ENCODE measurements at regions not wholly inside any gene's neighbourhood (a gene's known extent, or its start where the extent isn't known, plus 50 kb on each side); places are given as distances from the start of the nearest gene placed in this dataset.
"Not testable (repeated sequence)": the region's sequence is repeated elsewhere in the genome, so short reads cannot be mapped to it uniquely, and the experiment has no call there.

GRCh38 chr2:198641161-198641560 lies 816.6 kb downstream of the SATB2 start:
- no peak for DNase-seq (ENCODE audit: low read depth)

- no peak for DNase-seq (ENCODE audit: low read depth)
Measured at GRCh38 chr2:198640463-198640862, 817.3 kb downstream of the SATB2 start.

GRCh38 chr2:198639580-198639979 lies 818.2 kb downstream of the SATB2 start:
- DNase-seq (ENCODE audit: low read depth), result no peak

- no peak for DNase-seq (ENCODE audit: low read depth)
Measured at GRCh38 chr2:198638577-198638976, 819.2 kb downstream of the SATB2 start.

- no peak for DNase-seq (ENCODE audit: low read depth)
Measured at GRCh38 chr2:198630384-198630783, 826.0 kb downstream of the PLCL1 start.

GRCh38 chr2:198628596-198628995 lies 824.2 kb downstream of the PLCL1 start:
- DNase-seq (ENCODE audit: low read depth), result no peak

GRCh38 chr2:198622986-198623730 lies 818.8 kb downstream of the PLCL1 start:
- DNase-seq (ENCODE audit: low read depth), result no peak

GRCh38 chr2:198615972-198616371 lies 811.6 kb downstream of the PLCL1 start:
- peak; percentile 5 for DNase-seq (ENCODE audit: low read depth)

- no peak for DNase-seq (ENCODE audit: low read depth)
Measured at GRCh38 chr2:198611201-198611600, 806.8 kb downstream of the PLCL1 start.

- DNase-seq (ENCODE audit: low read depth), result no peak
Measured at GRCh38 chr2:198604599-198604998, 800.2 kb downstream of the PLCL1 start.

- not testable (repeated sequence) for DNase-seq (ENCODE audit: low read depth)
Measured at GRCh38 chr2:198602986-198603385, 798.6 kb downstream of the PLCL1 start.

- no peak for DNase-seq (ENCODE audit: low read depth)
Measured at GRCh38 chr2:198597648-198598047, 793.3 kb downstream of the PLCL1 start.

GRCh38 chr2:198596985-198597384 lies 792.6 kb downstream of the PLCL1 start:
- no peak for DNase-seq (ENCODE audit: low read depth)

GRCh38 chr2:198595721-198596120 lies 791.3 kb downstream of the PLCL1 start:
- DNase-seq (ENCODE audit: low read depth), result no peak

GRCh38 chr2:198591586-198591985 lies 787.2 kb downstream of the PLCL1 start:
- DNase-seq (ENCODE audit: low read depth), result no peak

- no peak for DNase-seq (ENCODE audit: low read depth)
Measured at GRCh38 chr2:198587741-198588140, 783.3 kb downstream of the PLCL1 start.

- DNase-seq (ENCODE audit: low read depth), result no peak
Measured at GRCh38 chr2:198587240-198587639, 782.8 kb downstream of the PLCL1 start.

- no peak for DNase-seq (ENCODE audit: low read depth)
Measured at GRCh38 chr2:198571393-198571792, 767.0 kb downstream of the PLCL1 start.

- no peak for DNase-seq (ENCODE audit: low read depth)
Measured at GRCh38 chr2:198558176-198558575, 753.8 kb downstream of the PLCL1 start.

GRCh38 chr2:198546122-198546521 lies 741.7 kb downstream of the PLCL1 start:
- no peak for DNase-seq (ENCODE audit: low read depth)

GRCh38 chr2:198545411-198545810 lies 741.0 kb downstream of the PLCL1 start:
- no peak for DNase-seq (ENCODE audit: low read depth)

GRCh38 chr2:198544461-198544860 lies 740.1 kb downstream of the PLCL1 start:
- DNase-seq (ENCODE audit: low read depth), result no peak

- no peak for DNase-seq (ENCODE audit: low read depth)
Measured at GRCh38 chr2:198534756-198535155, 730.4 kb downstream of the PLCL1 start.
